OCI-LY1 (cell line): ENCODE measurements at regions not wholly inside any gene's neighbourhood (a gene's known extent, or its start where the extent isn't known, plus 50 kb on each side); places are given as distances from the start of the nearest gene placed in this dataset.

Source experiments
- EZH2 ChIP-seq: fragments of 200-600 bp; sonication (generic), shearing (Covaris generic); IDR thresholded peaks from 2 replicates; pipeline ENCODE4 v1.8.0; 2017; ENCODE audit warnings: borderline replicate concordance, mixed run types, mild to moderate bottlenecking, antibody characterized with exemption, low read length, moderate library complexity, mixed read lengths
- TF ChIP-seq, protein P1 (sequence below): fragments of 200-600 bp; sonication (generic), shearing (Covaris generic); IDR thresholded peaks from 2 replicates; pipeline ENCODE4 v1.5.1; 2017; ENCODE audit warnings: mild to moderate bottlenecking, antibody characterized with exemption, low read length, moderate library complexity, mixed read lengths

DNA sequence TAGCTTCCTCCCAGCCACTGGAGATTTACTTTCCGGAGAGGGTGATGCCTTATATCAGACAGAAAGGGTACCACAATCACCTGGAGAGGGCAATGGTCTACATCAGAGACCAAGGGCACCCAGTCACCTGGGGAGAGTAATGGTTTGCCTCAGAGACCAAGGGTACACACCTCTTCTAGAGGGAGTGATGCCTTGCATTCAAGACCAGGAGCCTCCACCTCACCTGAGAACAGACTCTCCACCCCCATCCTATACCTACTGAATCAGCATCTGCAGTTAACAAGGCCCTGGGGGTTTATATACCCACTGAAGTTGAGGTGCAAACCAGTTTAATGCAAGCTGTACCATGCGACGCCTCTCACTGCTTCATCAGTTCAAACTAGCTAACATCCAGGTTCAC, 270.2 kb upstream of the IGFBP3 start:
- TF ChIP-seq, protein P1, sequence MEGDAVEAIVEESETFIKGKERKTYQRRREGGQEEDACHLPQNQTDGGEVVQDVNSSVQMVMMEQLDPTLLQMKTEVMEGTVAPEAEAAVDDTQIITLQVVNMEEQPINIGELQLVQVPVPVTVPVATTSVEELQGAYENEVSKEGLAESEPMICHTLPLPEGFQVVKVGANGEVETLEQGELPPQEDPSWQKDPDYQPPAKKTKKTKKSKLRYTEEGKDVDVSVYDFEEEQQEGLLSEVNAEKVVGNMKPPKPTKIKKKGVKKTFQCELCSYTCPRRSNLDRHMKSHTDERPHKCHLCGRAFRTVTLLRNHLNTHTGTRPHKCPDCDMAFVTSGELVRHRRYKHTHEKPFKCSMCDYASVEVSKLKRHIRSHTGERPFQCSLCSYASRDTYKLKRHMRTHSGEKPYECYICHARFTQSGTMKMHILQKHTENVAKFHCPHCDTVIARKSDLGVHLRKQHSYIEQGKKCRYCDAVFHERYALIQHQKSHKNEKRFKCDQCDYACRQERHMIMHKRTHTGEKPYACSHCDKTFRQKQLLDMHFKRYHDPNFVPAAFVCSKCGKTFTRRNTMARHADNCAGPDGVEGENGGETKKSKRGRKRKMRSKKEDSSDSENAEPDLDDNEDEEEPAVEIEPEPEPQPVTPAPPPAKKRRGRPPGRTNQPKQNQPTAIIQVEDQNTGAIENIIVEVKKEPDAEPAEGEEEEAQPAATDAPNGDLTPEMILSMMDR: no peak
- no peak for TF ChIP-seq EZH2
